ENCODE measurements at regions not wholly inside any gene's neighbourhood (a gene's known extent, or its start where the extent isn't known, plus 50 kb on each side); places are given as distances from the start of the nearest gene placed in this dataset.

GRCh38 chr16:26525856-26526255 is 540.9 kb upstream of the C16orf82 start:
- DNase-seq, result no peak
- Histone ChIP-seq H3K4me3 (ENCODE audit: low read depth, low read length) (no peak overlapping the region), H3K27me3 (no peaks in the 10 kb centered on the region), H3K36me3 (no peaks in the 10 kb centered on the region), H3K4me1 (no peaks in the 10 kb centered on the region), H3K9me3 (no peaks in the 10 kb centered on the region)
- no peak for TF ChIP-seq CTCF (IDR thresholded peaks at IDR 0.05; ENCODE audit: low read depth, low read length)

- H3K4me1 ChIP-seq, result no peaks in the 10 kb centered on the region
- H3K36me3 ChIP-seq, result no peaks in the 10 kb centered on the region
- TF ChIP-seq CTCF (IDR thresholded peaks at IDR 0.05; ENCODE audit: low read depth, low read length), result no peak
- H3K27me3 ChIP-seq, result no peaks in the 10 kb centered on the region
- DNase-seq, result no peak
- H3K9me3 ChIP-seq, result no peaks in the 10 kb centered on the region
- no peak overlapping the region for H3K4me3 ChIP-seq (ENCODE audit: low read depth, low read length)
Measured at GRCh38 chr16:26526633-26527032, 540.1 kb upstream of the C16orf82 start.

GRCh38 chr16:26530584-26531289 is 536.0 kb upstream of the C16orf82 start:
- H3K27me3 ChIP-seq, result no peaks in the 10 kb centered on the region
- H3K4me1 ChIP-seq, result no peaks in the 10 kb centered on the region
- DNase-seq, result no peak
- no peaks in the 10 kb centered on the region for H3K9me3 ChIP-seq
- TF ChIP-seq CTCF (IDR thresholded peaks at IDR 0.05; ENCODE audit: low read depth, low read length), result no peak
- no peaks in the 10 kb centered on the region for H3K36me3 ChIP-seq
- no peak overlapping the region for H3K4me3 ChIP-seq (ENCODE audit: low read depth, low read length)

GRCh38 chr16:26531290-26531730 is 535.4 kb upstream of the C16orf82 start:
- no peak for DNase-seq
- no peaks in the 10 kb centered on the region for H3K4me1 ChIP-seq
- H3K9me3 ChIP-seq, result no peaks in the 10 kb centered on the region
- H3K4me3 ChIP-seq (ENCODE audit: low read depth, low read length), result no peak overlapping the region
- H3K27me3 ChIP-seq, result no peaks in the 10 kb centered on the region
- H3K36me3 ChIP-seq, result no peaks in the 10 kb centered on the region
- TF ChIP-seq CTCF (IDR thresholded peaks at IDR 0.05; ENCODE audit: low read depth, low read length), result no peak

GRCh38 chr16:26532456-26532855 is 534.3 kb upstream of the C16orf82 start:
- no peaks in the 10 kb centered on the region for H3K4me1 ChIP-seq
- no peaks in the 10 kb centered on the region for H3K36me3 ChIP-seq

More at GRCh38 chr16:26532456-26532855, 534.3 kb upstream of the C16orf82 start:
- Histone ChIP-seq H3K9me3 (no peaks in the 10 kb centered on the region), H3K4me3 (ENCODE audit: low read depth, low read length) (no peak overlapping the region), H3K27me3 (no peaks in the 10 kb centered on the region)
- DNase-seq, result no peak
- no peak for TF ChIP-seq CTCF (IDR thresholded peaks at IDR 0.05; ENCODE audit: low read depth, low read length)
